BLaER1 (cell line): ENCODE measurements at regions not wholly inside any gene's neighbourhood (a gene's known extent, or its start where the extent isn't known, plus 50 kb on each side); places are given as distances from the start of the nearest gene placed in this dataset.

Experiments
- H3K27ac ChIP-seq: shearing (Covaris generic); formaldehyde crosslinking; 2 replicates; pipeline ENCODE4 v1.8.1; 2022
- H3K27me3 ChIP-seq: shearing (Covaris generic); formaldehyde crosslinking; 2 replicates; pipeline ENCODE4 v1.8.1; 2022
- H3K36me3 ChIP-seq: shearing (Covaris generic); formaldehyde crosslinking; 2 replicates; pipeline ENCODE4 v1.8.1; 2022
- H3K4me1 ChIP-seq: shearing (Covaris generic); formaldehyde crosslinking; 2 replicates; pipeline ENCODE4 v1.8.1; 2022
- H3K4me2 ChIP-seq: shearing (Covaris generic); formaldehyde crosslinking; 2 replicates; pipeline ENCODE4 v1.8.1; 2022
- H3K4me3 ChIP-seq: shearing (Covaris generic); formaldehyde crosslinking; 2 replicates; pipeline ENCODE4 v1.8.1; 2022
- H3K9ac ChIP-seq: shearing (Covaris generic); formaldehyde crosslinking; 2 replicates; pipeline ENCODE4 v1.8.1; 2022
- H3K9me3 ChIP-seq: shearing (Covaris generic); formaldehyde crosslinking; 2 replicates; pipeline ENCODE4 v1.8.1; 2022
- H4K20me1 ChIP-seq: shearing (Covaris generic); formaldehyde crosslinking; 2 replicates; pipeline ENCODE4 v1.8.1; 2022
- Cebpa-rat ChIP-seq: shearing (Covaris generic); IDR thresholded peaks from 2 replicates; pipeline ENCODE4 v1.8.1; 2022

DNA sequence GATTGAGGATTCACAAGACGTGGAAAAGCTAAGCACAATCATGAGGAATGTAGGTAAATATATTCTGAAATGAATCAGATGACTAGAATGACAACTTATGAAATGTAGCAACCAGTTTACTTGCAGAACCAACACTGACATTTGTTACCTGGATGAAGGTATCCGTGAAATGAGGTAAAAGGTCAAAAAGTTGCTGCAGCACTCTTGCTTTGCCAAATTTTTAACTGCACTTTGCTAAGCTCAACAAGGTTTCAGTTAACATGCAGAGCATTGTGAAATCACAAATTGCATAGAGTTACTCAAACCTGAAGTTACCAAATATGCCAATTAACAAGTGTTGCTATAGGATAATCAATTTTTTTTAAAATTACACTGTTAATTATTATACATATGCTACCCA lies 1280.1 kb downstream of the KCNT2 start:
- H3K27me3 ChIP-seq: no peaks in the 10 kb centered on the region
- no peaks in the 10 kb centered on the region for H3K9me3 ChIP-seq
- no peaks in the 10 kb centered on the region for H3K36me3 ChIP-seq
- no peak overlapping the region for H3K27ac ChIP-seq
- H3K4me3 ChIP-seq: no peak overlapping the region
- no peak overlapping the region for H3K9ac ChIP-seq
- no peaks in the 10 kb centered on the region for H4K20me1 ChIP-seq
- H3K4me1 ChIP-seq: no peaks in the 10 kb centered on the region
- no peak for TF ChIP-seq Cebpa-rat
- H3K4me2 ChIP-seq: no peak overlapping the region

DNA sequence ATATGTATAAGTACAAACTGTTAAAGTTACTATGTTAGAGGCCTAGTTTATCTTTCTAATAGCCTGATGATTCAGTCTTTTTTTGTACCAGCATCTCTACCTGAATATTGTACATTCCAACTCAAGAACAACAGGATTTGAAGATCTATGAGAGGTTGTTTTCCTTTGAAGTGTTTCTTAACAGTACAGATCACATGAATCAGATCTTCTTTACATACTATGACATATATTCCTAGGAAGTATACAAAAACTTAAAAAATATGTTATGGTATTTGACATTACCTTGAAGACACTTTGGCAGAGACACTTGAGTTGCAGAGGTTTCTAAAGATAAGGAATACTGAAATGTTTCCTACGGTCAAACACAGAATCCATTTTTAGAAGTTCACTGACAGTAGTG lies 1280.9 kb downstream of the KCNT2 start:
- TF ChIP-seq Cebpa-rat: no peak
- H3K4me2 ChIP-seq: no peak overlapping the region
- no peak overlapping the region for H3K4me3 ChIP-seq
- no peaks in the 10 kb centered on the region for H4K20me1 ChIP-seq
- no peaks in the 10 kb centered on the region for H3K36me3 ChIP-seq
- H3K27me3 ChIP-seq: no peaks in the 10 kb centered on the region
- no peaks in the 10 kb centered on the region for H3K9me3 ChIP-seq
- no peak overlapping the region for H3K27ac ChIP-seq
- no peak overlapping the region for H3K9ac ChIP-seq
- H3K4me1 ChIP-seq: no peaks in the 10 kb centered on the region

DNA sequence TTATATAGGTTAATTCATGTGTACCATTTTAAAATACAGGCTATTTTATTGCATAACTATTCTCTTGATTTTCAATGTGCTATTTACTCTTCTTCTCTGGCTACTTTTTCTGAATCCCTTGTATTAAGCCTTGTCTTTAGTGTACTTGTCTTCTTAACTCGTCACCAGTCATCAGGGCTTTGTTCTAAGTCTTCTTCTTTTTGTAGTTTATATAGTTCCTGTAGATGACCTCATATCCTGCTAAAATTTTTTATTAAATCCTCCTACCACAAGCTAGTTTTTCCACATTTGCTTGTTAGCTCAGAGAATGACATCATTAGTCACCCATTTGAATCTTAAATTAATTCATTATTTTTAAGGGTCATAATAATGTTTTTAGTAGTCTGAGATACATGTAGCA lies 1281.9 kb downstream of the KCNT2 start:
- Histone ChIP-seq H4K20me1 (no peaks in the 10 kb centered on the region), H3K9ac (no peak overlapping the region), H3K27ac (no peak overlapping the region), H3K27me3 (no peaks in the 10 kb centered on the region), H3K4me2 (no peak overlapping the region), H3K9me3 (no peaks in the 10 kb centered on the region), H3K36me3 (no peaks in the 10 kb centered on the region), H3K4me3 (no peak overlapping the region), H3K4me1 (no peaks in the 10 kb centered on the region)
- TF ChIP-seq Cebpa-rat: no peak

DNA sequence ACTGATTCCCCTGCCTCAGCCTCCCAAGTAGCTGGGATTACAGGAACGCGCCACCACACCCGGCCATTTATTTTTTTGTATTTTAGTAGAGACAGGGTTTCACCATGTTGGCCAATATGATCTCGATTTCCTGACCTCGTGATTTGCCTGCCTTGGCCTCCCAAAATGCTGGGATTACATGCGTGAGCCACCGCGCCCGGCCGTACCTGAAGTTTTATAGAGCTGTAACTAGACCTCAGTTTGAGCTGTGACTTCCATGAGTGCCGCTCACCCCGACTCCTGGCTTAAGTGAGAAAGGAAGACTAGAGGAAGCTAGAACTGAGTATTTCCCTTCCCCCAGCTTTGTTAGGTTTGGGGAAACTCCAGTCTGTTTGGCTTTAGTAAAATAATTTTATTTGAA lies 1283.1 kb downstream of the KCNT2 start:
- Histone ChIP-seq H3K9ac (no peak overlapping the region), H3K27ac (no peak overlapping the region), H4K20me1 (no peaks in the 10 kb centered on the region), H3K27me3 (no peaks in the 10 kb centered on the region), H3K4me3 (no peak overlapping the region), H3K4me1 (no peaks in the 10 kb centered on the region), H3K4me2 (no peak overlapping the region), H3K9me3 (no peaks in the 10 kb centered on the region), H3K36me3 (no peaks in the 10 kb centered on the region)
- TF ChIP-seq Cebpa-rat: no peak

DNA sequence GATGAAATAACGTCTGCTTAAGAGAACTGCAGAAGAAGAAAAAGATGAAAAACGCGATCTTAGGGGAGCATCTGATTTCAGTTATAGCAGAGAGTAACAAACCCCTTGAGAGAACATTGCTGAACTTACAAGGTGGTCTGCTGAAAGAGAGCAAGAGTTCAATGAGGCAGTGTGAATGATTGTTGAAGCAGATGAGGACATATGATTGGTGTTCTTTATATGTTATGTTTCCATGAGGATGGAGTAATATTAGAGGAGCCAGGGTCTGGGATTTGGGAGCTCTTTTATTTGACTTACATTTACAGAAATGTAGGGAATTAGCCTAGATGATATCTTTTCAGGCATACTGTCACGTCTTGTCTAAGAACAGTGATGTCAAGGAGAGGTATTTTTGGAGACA lies 1302.0 kb downstream of the KCNT2 start:
- Histone ChIP-seq H3K9ac (no peak overlapping the region), H4K20me1 (no peaks in the 10 kb centered on the region), H3K4me1 (no peaks in the 10 kb centered on the region), H3K9me3 (no peaks in the 10 kb centered on the region), H3K4me2 (no peak overlapping the region), H3K36me3 (no peaks in the 10 kb centered on the region), H3K27me3 (no peaks in the 10 kb centered on the region), H3K4me3 (no peak overlapping the region), H3K27ac (no peak overlapping the region)
- no peak for TF ChIP-seq Cebpa-rat

DNA sequence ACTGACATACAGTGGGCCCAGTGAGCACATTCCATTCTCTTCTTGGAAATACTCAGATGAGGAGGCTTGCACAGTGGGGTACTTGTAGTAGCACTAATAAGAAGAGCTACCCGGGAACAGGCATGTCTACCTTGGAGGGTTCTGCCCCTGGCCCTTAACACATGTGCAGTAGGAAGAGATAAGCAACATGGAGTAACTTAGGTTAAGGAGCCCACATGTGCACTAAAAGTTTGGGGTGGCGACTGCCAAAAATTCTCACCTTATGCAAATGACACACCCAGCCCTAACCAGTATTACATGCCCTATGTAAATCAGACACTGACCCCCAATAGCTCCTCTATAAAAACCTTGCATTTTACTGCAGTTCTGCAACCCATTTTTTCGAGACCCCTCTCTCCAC lies 1313.3 kb downstream of the KCNT2 start:
- Histone ChIP-seq H3K27ac (no peak overlapping the region), H4K20me1 (no peaks in the 10 kb centered on the region), H3K4me3 (no peak overlapping the region), H3K9ac (no peak overlapping the region), H3K9me3 (no peaks in the 10 kb centered on the region), H3K27me3 (no peaks in the 10 kb centered on the region), H3K36me3 (no peaks in the 10 kb centered on the region), H3K4me2 (no peak overlapping the region), H3K4me1 (no peaks in the 10 kb centered on the region)
- TF ChIP-seq Cebpa-rat: no peak

DNA sequence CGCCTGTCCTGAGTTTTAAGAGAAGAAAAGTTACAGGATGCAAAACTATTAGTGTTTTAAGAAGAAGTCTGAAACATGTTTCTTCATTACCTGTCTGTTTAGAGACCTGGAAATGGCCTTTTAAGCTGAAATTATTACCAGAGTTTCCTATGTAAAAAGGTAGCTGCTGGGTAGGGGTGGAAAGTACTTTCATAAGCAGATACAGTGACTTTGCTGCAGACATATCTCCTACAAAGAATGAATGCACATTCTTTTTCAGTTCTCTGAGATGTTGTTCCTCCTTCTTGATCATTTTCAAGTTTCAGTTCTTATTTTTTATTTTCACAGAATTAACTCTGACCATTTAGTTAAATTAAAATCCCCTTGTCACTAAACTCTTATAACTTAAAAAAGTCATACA lies 1329.6 kb downstream of the KCNT2 start:
- no peaks in the 10 kb centered on the region for H3K36me3 ChIP-seq
- H3K4me3 ChIP-seq: no peak overlapping the region
- no peak for TF ChIP-seq Cebpa-rat
- no peak overlapping the region for H3K4me2 ChIP-seq
- H3K9ac ChIP-seq: no peak overlapping the region
- H3K27ac ChIP-seq: no peak overlapping the region
- no peaks in the 10 kb centered on the region for H4K20me1 ChIP-seq
- no peaks in the 10 kb centered on the region for H3K27me3 ChIP-seq
- H3K9me3 ChIP-seq: no peaks in the 10 kb centered on the region
- no peaks in the 10 kb centered on the region for H3K4me1 ChIP-seq

DNA sequence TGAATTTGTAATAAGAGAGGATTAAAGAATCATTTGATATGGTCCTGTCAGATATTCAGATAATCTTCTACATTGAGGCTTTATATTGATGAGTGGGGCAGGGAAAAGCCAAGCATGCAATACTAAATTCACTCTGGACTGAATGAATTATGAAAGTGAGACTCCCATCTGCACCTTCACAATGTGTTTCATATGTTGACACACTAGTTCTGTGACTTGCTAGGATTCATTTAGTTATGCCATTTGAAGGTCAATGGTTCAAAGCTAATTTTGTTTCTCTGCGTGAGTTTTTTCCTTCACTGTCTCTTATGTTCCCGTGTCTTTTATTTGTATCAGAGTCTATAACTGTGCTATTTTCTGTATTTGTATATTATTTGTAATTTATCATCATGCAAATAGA lies 1332.5 kb downstream of the KCNT2 start:
- Histone ChIP-seq H3K9me3 (no peaks in the 10 kb centered on the region), H3K27me3 (no peaks in the 10 kb centered on the region), H3K4me1 (no peaks in the 10 kb centered on the region), H3K4me3 (no peak overlapping the region), H3K4me2 (no peak overlapping the region), H3K27ac (no peak overlapping the region), H3K36me3 (no peaks in the 10 kb centered on the region), H4K20me1 (no peaks in the 10 kb centered on the region), H3K9ac (no peak overlapping the region)
- TF ChIP-seq Cebpa-rat: no peak

DNA sequence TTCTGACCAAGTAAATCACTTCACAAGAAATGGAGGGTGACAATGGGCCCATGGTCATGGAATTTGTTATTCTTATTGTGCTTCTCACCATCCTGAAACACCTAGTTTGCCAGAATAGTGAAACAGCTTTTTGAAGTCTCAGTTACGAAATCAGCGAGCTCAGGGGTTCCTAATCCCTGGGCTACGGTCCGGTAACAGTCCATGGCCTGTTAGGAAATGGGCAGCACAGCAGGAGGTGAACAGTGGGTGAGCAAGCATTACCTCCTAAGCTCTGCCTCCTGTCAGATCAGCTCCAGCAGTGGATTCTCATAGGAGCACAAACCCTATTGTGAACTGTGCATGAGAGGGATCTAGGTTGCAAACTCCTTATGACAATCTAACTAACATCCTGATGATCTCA lies 1356.3 kb downstream of the KCNT2 start:
- H3K9ac ChIP-seq: no peak overlapping the region
- H4K20me1 ChIP-seq: no peaks in the 10 kb centered on the region
- H3K9me3 ChIP-seq: no peaks in the 10 kb centered on the region
- H3K27ac ChIP-seq: no peak overlapping the region
- no peak overlapping the region for H3K4me2 ChIP-seq
- H3K4me3 ChIP-seq: no peak overlapping the region
- H3K4me1 ChIP-seq: no peaks in the 10 kb centered on the region
- no peak for TF ChIP-seq Cebpa-rat
- H3K36me3 ChIP-seq: no peaks in the 10 kb centered on the region
- H3K27me3 ChIP-seq: no peaks in the 10 kb centered on the region

DNA sequence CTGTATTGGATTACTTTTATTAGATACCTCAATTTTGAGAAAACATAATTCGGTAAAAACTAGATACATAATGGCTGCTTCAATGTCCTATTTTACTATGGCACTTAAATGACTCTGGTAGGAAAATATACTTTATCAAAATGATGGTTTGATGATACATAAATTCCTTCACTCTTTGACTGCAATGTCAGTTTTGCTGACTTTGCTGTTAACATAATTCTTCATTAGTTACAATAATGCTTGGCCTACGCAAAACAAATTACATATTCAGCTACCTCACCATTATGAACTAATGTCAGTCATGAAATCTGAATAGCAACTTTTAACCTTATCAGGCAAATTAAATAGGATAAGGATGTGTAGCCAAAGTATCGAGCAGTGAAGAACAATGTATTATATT lies 1364.7 kb downstream of the KCNT2 start:
- Histone ChIP-seq H3K4me3 (no peak overlapping the region), H4K20me1 (no peaks in the 10 kb centered on the region), H3K36me3 (no peaks in the 10 kb centered on the region), H3K27ac (no peak overlapping the region), H3K9me3 (peaks cover under 1% of the 10 kb centered on the region), H3K27me3 (no peaks in the 10 kb centered on the region), H3K4me1 (no peaks in the 10 kb centered on the region), H3K4me2 (no peak overlapping the region), H3K9ac (no peak overlapping the region)
- no peak for TF ChIP-seq Cebpa-rat

DNA sequence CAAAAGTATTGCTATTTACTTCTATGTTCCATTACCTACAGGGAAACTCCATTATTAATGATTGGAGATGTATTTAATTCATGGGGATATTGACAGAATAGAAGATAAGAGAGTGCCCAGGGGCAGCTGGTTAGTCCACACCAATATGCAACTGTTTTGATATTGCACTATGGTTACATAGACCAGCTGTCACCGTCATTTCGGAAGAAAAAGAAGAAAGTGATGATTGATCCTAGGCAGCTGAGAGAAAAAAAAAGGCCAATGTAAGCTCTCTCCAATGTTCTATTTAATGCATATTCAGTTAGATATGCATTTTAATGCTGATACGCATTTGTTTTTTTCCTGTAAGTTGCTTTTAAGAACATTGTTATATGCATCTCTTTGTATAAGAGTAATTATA lies 1367.2 kb downstream of the KCNT2 start:
- H3K27me3 ChIP-seq: no peaks in the 10 kb centered on the region
- H3K4me2 ChIP-seq: no peak overlapping the region
- H4K20me1 ChIP-seq: no peaks in the 10 kb centered on the region
- peaks cover 17% of the 10 kb centered on the region for H3K9me3 ChIP-seq
- no peak overlapping the region for H3K4me3 ChIP-seq
- no peak overlapping the region for H3K9ac ChIP-seq
- no peak overlapping the region for H3K27ac ChIP-seq
- no peaks in the 10 kb centered on the region for H3K36me3 ChIP-seq
- no peak for TF ChIP-seq Cebpa-rat
- no peaks in the 10 kb centered on the region for H3K4me1 ChIP-seq
